ENCODE measurements at regions not wholly inside any gene's neighbourhood (a gene's known extent, or its start where the extent isn't known, plus 50 kb on each side); places are given as distances from the start of the nearest gene placed in this dataset.

- no peak for DNase-seq
Observed at GRCh38 chr12:107226126-107226525, 132.8 kb upstream of the CRY1 start.

GRCh38 chr12:107228076-107228475 is 134.7 kb upstream of the CRY1 start:
- no peak for DNase-seq

GRCh38 chr12:107229827-107230226 is 136.5 kb upstream of the CRY1 start:
- no peak for DNase-seq

- DNase-seq = no peak
Observed at GRCh38 chr12:107231303-107231702, 138.0 kb upstream of the CRY1 start.

- DNase-seq = no peak
Observed at GRCh38 chr12:107233551-107233950, 140.2 kb upstream of the CRY1 start.

- DNase-seq = no peak
Observed at GRCh38 chr12:107235600-107235999, 142.3 kb upstream of the CRY1 start.

- no peak for DNase-seq
Observed at GRCh38 chr12:107236824-107237511, 143.6 kb upstream of the CRY1 start.

GRCh38 chr12:107238296-107238695 is 144.9 kb upstream of the CRY1 start:
- DNase-seq = no peak

GRCh38 chr12:107241411-107241810 is 148.1 kb upstream of the CRY1 start:
- DNase-seq = no peak

- no peak for DNase-seq
Observed at GRCh38 chr12:107242189-107242588, 148.8 kb upstream of the CRY1 start.

GRCh38 chr12:107243341-107243740 is 150.0 kb upstream of the CRY1 start:
- DNase-seq = no peak

- DNase-seq = no peak
Observed at GRCh38 chr12:107244584-107244983, 151.2 kb upstream of the CRY1 start.

GRCh38 chr12:107247650-107248049 is 154.3 kb upstream of the CRY1 start:
- no peak for DNase-seq

- no peak for DNase-seq
Observed at GRCh38 chr12:107248187-107248586, 154.8 kb upstream of the CRY1 start.

GRCh38 chr12:107251288-107251687 is 157.9 kb upstream of the CRY1 start:
- DNase-seq = no peak

- DNase-seq = no peak
Observed at GRCh38 chr12:107253361-107253760, 160.0 kb upstream of the CRY1 start.

GRCh38 chr12:107254258-107254856 is 161.0 kb upstream of the CRY1 start:
- no peak for DNase-seq

- no peak for DNase-seq
Observed at GRCh38 chr12:107258780-107259179, 165.4 kb upstream of the CRY1 start.

- no peak for DNase-seq
Observed at GRCh38 chr12:107263980-107264379, 170.6 kb upstream of the CRY1 start.

GRCh38 chr12:107264667-107265066 is 171.3 kb upstream of the CRY1 start:
- DNase-seq = no peak

- no peak for DNase-seq
Observed at GRCh38 chr12:107267604-107268003, 174.3 kb upstream of the CRY1 start.

- DNase-seq = no peak
Observed at GRCh38 chr12:107271523-107271922, 178.2 kb upstream of the CRY1 start.

- no peak for DNase-seq
Observed at GRCh38 chr12:107275530-107275929, 182.2 kb upstream of the CRY1 start.

GRCh38 chr12:107277855-107278254 is 184.5 kb upstream of the CRY1 start:
- no peak for DNase-seq

GRCh38 chr12:107282628-107283027 is 189.3 kb upstream of the CRY1 start:
- DNase-seq = no peak
